ENCODE measurements at regions not wholly inside any gene's neighbourhood (a gene's known extent, or its start where the extent isn't known, plus 50 kb on each side); places are given as distances from the start of the nearest gene placed in this dataset.

DNA sequence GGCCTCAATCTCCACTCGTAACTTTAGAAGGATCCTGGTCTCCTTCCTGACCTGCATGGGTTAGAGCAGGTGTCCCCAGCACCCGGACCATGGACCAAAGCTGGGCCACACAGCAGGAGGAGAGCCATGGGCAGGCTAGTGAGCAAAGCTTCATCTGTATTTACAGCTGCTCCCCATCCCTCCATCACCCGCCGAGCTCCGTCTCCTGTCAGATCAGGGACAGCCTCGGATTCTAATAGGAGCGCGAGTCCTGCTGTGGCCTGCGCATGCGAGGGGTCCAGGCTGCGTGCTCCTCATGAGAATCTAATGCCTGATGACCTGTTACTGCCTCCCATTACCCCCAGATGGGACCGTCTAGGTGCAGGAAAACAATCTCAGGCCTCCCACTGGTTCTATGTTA lies 297.7 kb upstream of the SALL3 start:
- no peak for DNase-seq (ENCODE audit: extremely low spot score in 2 of 2)
- no peak overlapping the region for H3K4me3 ChIP-seq
- intact Hi-C loops (cut with DNase I), result no loop called here
- H3K27me3 ChIP-seq, result no peaks in the 10 kb centered on the region
- H3K9me3 ChIP-seq, result no peaks in the 10 kb centered on the region
- no peaks in the 10 kb centered on the region for H3K36me3 ChIP-seq
- no peak overlapping the region for H3K27ac ChIP-seq
- H3K4me1 ChIP-seq, result no peaks in the 10 kb centered on the region
- TF ChIP-seq POLR2A (IDR thresholded peaks at IDR 0.05), result no peak
- TF ChIP-seq, protein P1, sequence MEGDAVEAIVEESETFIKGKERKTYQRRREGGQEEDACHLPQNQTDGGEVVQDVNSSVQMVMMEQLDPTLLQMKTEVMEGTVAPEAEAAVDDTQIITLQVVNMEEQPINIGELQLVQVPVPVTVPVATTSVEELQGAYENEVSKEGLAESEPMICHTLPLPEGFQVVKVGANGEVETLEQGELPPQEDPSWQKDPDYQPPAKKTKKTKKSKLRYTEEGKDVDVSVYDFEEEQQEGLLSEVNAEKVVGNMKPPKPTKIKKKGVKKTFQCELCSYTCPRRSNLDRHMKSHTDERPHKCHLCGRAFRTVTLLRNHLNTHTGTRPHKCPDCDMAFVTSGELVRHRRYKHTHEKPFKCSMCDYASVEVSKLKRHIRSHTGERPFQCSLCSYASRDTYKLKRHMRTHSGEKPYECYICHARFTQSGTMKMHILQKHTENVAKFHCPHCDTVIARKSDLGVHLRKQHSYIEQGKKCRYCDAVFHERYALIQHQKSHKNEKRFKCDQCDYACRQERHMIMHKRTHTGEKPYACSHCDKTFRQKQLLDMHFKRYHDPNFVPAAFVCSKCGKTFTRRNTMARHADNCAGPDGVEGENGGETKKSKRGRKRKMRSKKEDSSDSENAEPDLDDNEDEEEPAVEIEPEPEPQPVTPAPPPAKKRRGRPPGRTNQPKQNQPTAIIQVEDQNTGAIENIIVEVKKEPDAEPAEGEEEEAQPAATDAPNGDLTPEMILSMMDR (IDR thresholded peaks at IDR 0.05), result no peak
- no peak for TF ChIP-seq POLR2AphosphoS5 (IDR thresholded peaks at IDR 0.05; ENCODE audit: insufficient read depth in 1 of 2, low read depth in 1 of 2)

DNA sequence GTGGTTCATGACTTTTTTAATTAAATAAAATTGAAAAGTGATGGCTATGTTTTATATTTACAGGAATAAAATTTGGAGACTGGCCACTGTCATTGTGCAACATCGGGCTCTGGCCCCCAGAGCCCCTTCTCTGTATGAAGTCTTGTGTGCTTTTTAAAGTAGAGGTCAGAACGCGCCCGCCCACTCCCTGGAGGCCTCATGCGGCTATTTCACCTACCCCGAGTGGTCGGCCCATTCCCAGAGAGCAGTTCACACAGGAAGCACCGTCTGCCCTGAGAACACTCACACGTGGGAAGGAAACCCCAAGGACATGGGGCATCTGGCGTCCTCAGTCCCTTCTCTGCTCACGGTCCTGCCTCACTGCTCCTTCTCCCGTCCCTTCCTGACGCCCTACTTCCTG lies 296.9 kb upstream of the SALL3 start:
- no peaks in the 10 kb centered on the region for H3K27me3 ChIP-seq
- DNase-seq (ENCODE audit: extremely low spot score in 2 of 2), result no peak
- intact Hi-C loops (cut with DNase I), result no loop called here

DNA sequence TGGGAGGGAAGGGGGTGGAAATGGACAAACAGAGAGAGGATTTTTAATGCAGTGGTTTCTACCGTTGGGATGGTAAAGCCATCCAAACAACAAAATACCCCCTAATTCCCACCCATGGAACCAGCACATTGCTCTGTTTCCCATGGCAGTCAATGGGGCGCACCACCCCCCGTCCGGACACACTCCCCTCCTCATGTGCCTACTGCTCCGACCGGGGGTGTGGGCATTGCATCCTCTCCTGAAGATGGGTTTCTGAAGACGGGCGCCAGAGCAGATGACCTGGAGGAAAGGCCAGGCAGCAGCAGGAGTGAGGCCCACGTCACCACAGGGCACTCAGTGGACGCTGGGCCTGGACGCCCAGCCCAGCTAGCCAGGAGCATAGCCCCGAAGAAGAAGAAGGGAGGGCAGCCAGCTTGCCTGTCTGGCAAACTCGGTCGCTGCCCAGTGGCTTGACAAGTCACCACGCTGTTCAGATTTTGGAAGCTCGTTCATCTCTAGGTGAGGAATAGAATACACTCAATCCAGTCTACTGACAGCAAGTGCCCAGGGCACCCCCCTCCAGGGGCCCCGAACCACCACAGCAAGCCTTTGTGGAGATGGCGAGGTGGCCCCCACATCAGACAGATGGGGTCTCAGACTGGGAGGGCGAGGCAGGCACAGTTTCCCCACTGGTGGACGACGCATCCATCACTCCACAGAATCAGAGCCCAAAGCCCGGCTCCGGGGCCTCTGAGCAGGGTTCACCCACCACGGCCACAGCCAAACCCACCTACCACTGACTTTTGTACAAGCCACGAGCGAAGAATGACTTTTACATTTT lies 296.2 kb upstream of the SALL3 start:
- no peak overlapping the region for H3K27ac ChIP-seq
- DNase-seq (ENCODE audit: extremely low spot score in 2 of 2), result no peak
- no peaks in the 10 kb centered on the region for H3K9me3 ChIP-seq
- no peaks in the 10 kb centered on the region for H3K27me3 ChIP-seq
- H3K4me3 ChIP-seq, result no peak overlapping the region
- intact Hi-C loops (cut with DNase I), result no loop called here
- no peaks in the 10 kb centered on the region for H3K4me1 ChIP-seq
- no peaks in the 10 kb centered on the region for H3K36me3 ChIP-seq
- no peak for TF ChIP-seq POLR2A (IDR thresholded peaks at IDR 0.05)
- TF ChIP-seq, protein P1 (IDR thresholded peaks at IDR 0.05), result no peak
- TF ChIP-seq POLR2AphosphoS5 (IDR thresholded peaks at IDR 0.05; ENCODE audit: insufficient read depth in 1 of 2, low read depth in 1 of 2), result no peak

More for the DNA sequence above, 296.9 kb upstream of the SALL3 start:
- Histone ChIP-seq H3K4me3 (no peak overlapping the region), H3K36me3 (no peaks in the 10 kb centered on the region), H3K4me1 (no peaks in the 10 kb centered on the region), H3K9me3 (no peaks in the 10 kb centered on the region), H3K27ac (no peak overlapping the region)
- TF ChIP-seq POLR2A (IDR thresholded peaks at IDR 0.05) (no peak), POLR2AphosphoS5 (IDR thresholded peaks at IDR 0.05; ENCODE audit: insufficient read depth in 1 of 2, low read depth in 1 of 2) (no peak)
- TF ChIP-seq, protein P1 (IDR thresholded peaks at IDR 0.05), result no peak

DNA sequence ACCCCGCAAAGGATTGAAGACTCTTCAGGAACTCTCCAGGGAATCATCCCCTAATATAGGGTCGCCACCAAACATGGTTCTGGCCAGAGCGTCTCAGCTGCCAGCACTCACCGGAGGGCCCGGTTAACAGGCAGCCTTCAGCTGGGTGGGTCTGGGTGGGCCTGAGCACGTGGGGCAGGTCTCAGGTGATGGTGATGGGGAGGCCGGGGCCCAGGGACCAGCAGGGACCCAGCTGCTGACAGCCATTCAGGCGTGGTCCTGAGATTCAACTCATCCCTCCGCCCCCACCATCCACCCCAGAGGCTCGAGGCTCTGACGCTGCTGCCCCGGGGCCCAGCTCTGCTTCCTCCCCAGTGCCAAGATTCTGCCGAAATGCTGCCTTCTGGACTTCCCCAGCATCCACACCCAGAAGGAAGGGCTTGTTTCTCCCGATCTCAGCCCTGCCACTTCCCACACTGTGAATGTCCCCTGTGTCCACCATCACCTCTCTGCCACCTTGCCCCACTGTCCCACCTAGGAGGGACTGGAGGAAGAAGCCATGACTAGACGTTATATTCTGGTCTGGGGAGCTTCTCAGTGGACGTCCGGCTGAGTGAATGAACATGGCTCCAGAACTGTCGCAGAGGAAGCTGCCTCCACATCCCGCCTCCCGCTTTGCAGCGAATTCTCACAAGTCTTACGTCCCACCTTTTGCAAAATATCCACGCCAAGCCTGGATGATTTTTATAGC lies 294.2 kb upstream of the SALL3 start:
- no peak overlapping the region for H3K4me3 ChIP-seq
- no peaks in the 10 kb centered on the region for H3K36me3 ChIP-seq
- intact Hi-C loops (cut with DNase I), result no loop called here
- H3K27ac ChIP-seq, result no peak overlapping the region
- no peaks in the 10 kb centered on the region for H3K27me3 ChIP-seq
- TF ChIP-seq POLR2A (IDR thresholded peaks at IDR 0.05) (no peak), POLR2AphosphoS5 (IDR thresholded peaks at IDR 0.05; ENCODE audit: insufficient read depth in 1 of 2, low read depth in 1 of 2) (no peak)
- TF ChIP-seq, protein P1 (IDR thresholded peaks at IDR 0.05), result no peak
- DNase-seq (ENCODE audit: extremely low spot score in 2 of 2), result no peak
- H3K4me1 ChIP-seq, result no peaks in the 10 kb centered on the region
- no peaks in the 10 kb centered on the region for H3K9me3 ChIP-seq

Data from vagina (tissue), 2 donors.